AG08396 (cell line): ENCODE measurements at regions not wholly inside any gene's neighbourhood (a gene's known extent, or its start where the extent isn't known, plus 50 kb on each side); places are given as distances from the start of the nearest gene placed in this dataset.
A peak's percentile ranks its signal among the peaks of the same experiment; 100 is the strongest.

Experiments used
- DNase-seq: peaks from one replicate; pipeline ENCODE4 v3.0.0; 2012; ENCODE audit warnings: low spot score, mixed read lengths

- DNase-seq, result no peak
These were observed 164.8 kb upstream of the RPS6KA3 start for GRCh38 chrX:20431486-20431885.

- no peak for DNase-seq
These were observed 160.6 kb upstream of the RPS6KA3 start for GRCh38 chrX:20427173-20427770.

GRCh38 chrX:20421697-20422096 is 155.0 kb upstream of the RPS6KA3 start:
- DNase-seq, result no peak

GRCh38 chrX:20421275-20421674 is 154.6 kb upstream of the RPS6KA3 start:
- DNase-seq, result no peak

GRCh38 chrX:20420058-20420457 is 153.3 kb upstream of the RPS6KA3 start:
- no peak for DNase-seq

- DNase-seq, result no peak
These were observed 151.9 kb upstream of the RPS6KA3 start for GRCh38 chrX:20418379-20419150.

GRCh38 chrX:20414762-20415445 is 148.2 kb upstream of the RPS6KA3 start:
- DNase-seq, result no peak

GRCh38 chrX:20414066-20414465 is 147.4 kb upstream of the RPS6KA3 start:
- DNase-seq, result no peak

GRCh38 chrX:20412871-20413486 is 146.3 kb upstream of the RPS6KA3 start:
- DNase-seq, result no peak

GRCh38 chrX:20410540-20410939 is 143.8 kb upstream of the RPS6KA3 start:
- no peak for DNase-seq

GRCh38 chrX:20409991-20410390 is 143.3 kb upstream of the RPS6KA3 start:
- no peak for DNase-seq

- no peak for DNase-seq
These were observed 136.2 kb upstream of the RPS6KA3 start for GRCh38 chrX:20402956-20403355.

- DNase-seq, result no peak
These were observed 133.2 kb upstream of the RPS6KA3 start for GRCh38 chrX:20399728-20400414.

GRCh38 chrX:20397587-20397986 is 130.9 kb upstream of the RPS6KA3 start:
- DNase-seq, result no peak

GRCh38 chrX:20394451-20394850 is 127.7 kb upstream of the RPS6KA3 start:
- DNase-seq, result no peak

- no peak for DNase-seq
These were observed 127.2 kb upstream of the RPS6KA3 start for GRCh38 chrX:20393944-20394343.

GRCh38 chrX:20388594-20388993 is 121.9 kb upstream of the RPS6KA3 start:
- no peak for DNase-seq

- no peak for DNase-seq
These were observed 116.8 kb upstream of the RPS6KA3 start for GRCh38 chrX:20383477-20383876.

GRCh38 chrX:20382518-20383297 is 116.0 kb upstream of the RPS6KA3 start:
- no peak for DNase-seq

GRCh38 chrX:20382082-20382481 is 115.4 kb upstream of the RPS6KA3 start:
- no peak for DNase-seq

GRCh38 chrX:20378233-20378920 is 111.7 kb upstream of the RPS6KA3 start:
- DNase-seq, result peak; percentile 12
